Activated CD4-positive, alpha-beta T cell treated with anti-CD3 and anti-CD28 coated beads, Interleukin-2, amount 10 ng/mL, durations not matched to agents 7 days and 5 days (primary cell): ENCODE measurements at regions not wholly inside any gene's neighbourhood (a gene's known extent, or its start where the extent isn't known, plus 50 kb on each side); places are given as distances from the start of the nearest gene placed in this dataset.

Experiments used
- CTCF ChIA-PET: fragments of 350-600 bp; sonication (Branson Sonifier 250); formaldehyde crosslinking; loops from one replicate; lab custom pipeline; 2021; ENCODE audit warnings: antibody characterized with exemption; lab: Charles Lee
- POLR2A ChIA-PET: fragments of 350-600 bp; sonication (Branson Sonifier 250); formaldehyde crosslinking; loops from one replicate; lab custom pipeline; 2021; ENCODE audit warnings: antibody characterized with exemption; lab: Charles Lee
- DNase-seq: peaks from one replicate; pipeline ENCODE4 v3.0.0-alpha.2; 2020
- H3K27ac Mint-ChIP-seq: one replicate; pipeline ENCODE4 v1.8.0; 2021; ENCODE audit warnings: mild to moderate bottlenecking, moderate library complexity, mixed read lengths
- H3K27me3 Mint-ChIP-seq: one replicate; pipeline ENCODE4 v1.8.0; 2021; ENCODE audit warnings: mixed read lengths
- H3K36me3 Mint-ChIP-seq: one replicate; pipeline ENCODE4 v1.8.0; 2021; ENCODE audit warnings: low read depth, mixed read lengths
- H3K4me1 Mint-ChIP-seq: one replicate; pipeline ENCODE4 v1.8.0; 2021; ENCODE audit warnings: mixed read lengths
- H3K4me3 Mint-ChIP-seq: one replicate; pipeline ENCODE4 v1.8.0; 2021; ENCODE audit warnings: mild to moderate bottlenecking, moderate library complexity, mixed read lengths
- H3K9me3 Mint-ChIP-seq: one replicate; pipeline ENCODE4 v1.8.0; 2021; ENCODE audit warnings: mixed read lengths

DNA sequence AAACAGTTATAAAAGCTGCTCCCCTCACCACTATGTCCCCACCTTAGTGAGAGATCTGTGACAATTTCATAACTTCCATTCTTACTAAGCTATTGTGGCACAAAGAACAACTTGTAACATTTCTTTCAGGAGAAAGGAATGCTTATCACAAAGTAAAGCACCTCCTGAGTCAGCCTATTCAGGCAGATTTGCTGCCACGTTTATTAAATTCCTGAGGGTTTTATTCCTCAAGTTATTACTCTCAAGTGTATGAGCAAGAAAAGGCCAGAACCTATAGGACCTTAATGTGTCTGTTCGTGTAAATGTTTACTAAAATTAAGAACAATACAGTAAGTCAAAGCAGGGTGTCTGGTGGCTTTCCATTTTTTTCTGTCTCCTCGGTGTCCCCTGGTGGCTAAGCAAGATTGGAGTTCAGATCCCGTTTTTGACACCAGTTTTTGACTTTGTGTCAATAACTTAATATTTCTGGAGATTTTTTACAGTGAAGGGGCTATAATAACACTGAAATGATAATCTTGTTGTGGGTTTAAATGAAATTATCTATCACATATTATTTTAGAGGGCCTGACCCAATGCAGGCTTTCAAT is 1539.6 kb downstream of the BRINP3 start:
- DNase-seq = no peak
- POLR2A ChIA-PET = no interaction called here
- no peaks in the 10 kb centered on the region for H3K4me1 Mint-ChIP-seq
- H3K27ac Mint-ChIP-seq = no peak overlapping the region
- H3K9me3 Mint-ChIP-seq = no peaks in the 10 kb centered on the region
- no peaks in the 10 kb centered on the region for H3K27me3 Mint-ChIP-seq
- no peak overlapping the region for H3K4me3 Mint-ChIP-seq
- H3K36me3 Mint-ChIP-seq = no peaks in the 10 kb centered on the region
- CTCF ChIA-PET = no interaction called here

- POLR2A ChIA-PET = no interaction called here
- no peaks in the 10 kb centered on the region for H3K36me3 Mint-ChIP-seq
- H3K27me3 Mint-ChIP-seq = no peaks in the 10 kb centered on the region
Observed at GRCh38 chr1:188941986-188942385, 1535.7 kb downstream of the BRINP3 start.

DNA sequence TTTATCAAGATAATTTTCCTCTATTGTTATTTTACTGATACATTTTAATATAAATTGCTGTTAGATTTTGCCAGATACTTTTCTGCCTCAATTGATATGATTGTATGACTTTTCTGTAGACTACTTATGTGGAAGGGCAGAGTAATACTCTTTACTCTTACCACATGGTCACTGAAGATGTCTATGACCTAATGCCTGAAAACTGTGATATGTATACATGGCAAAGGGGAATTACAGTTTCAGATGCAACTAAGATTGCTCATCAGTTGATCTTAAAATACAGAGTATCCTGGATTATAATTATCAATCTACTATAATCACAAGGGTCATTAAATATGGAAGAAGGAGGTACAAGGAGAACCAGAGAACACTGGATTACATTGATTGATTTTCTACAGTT is 1528.0 kb downstream of the BRINP3 start:
- Mint-ChIP-seq H3K36me3 (no peaks in the 10 kb centered on the region), H3K27ac (no peak overlapping the region), H3K4me1 (no peaks in the 10 kb centered on the region), H3K27me3 (no peaks in the 10 kb centered on the region), H3K9me3 (peaks cover 5% of the 10 kb centered on the region), H3K4me3 (no peak overlapping the region)
- POLR2A ChIA-PET = no interaction called here
- DNase-seq = no peak
- CTCF ChIA-PET = no interaction called here

More at GRCh38 chr1:188941986-188942385, 1535.7 kb downstream of the BRINP3 start:
- CTCF ChIA-PET = no interaction called here
- H3K4me1 Mint-ChIP-seq = no peaks in the 10 kb centered on the region
- DNase-seq = no peak
- H3K27ac Mint-ChIP-seq = no peak overlapping the region
- no peaks in the 10 kb centered on the region for H3K9me3 Mint-ChIP-seq
- no peak overlapping the region for H3K4me3 Mint-ChIP-seq

GRCh38 chr1:188958461-188959115 is 1519.1 kb downstream of the BRINP3 start:
- Mint-ChIP-seq H3K36me3 (no peaks in the 10 kb centered on the region), H3K9me3 (peaks cover 7% of the 10 kb centered on the region), H3K27me3 (no peaks in the 10 kb centered on the region), H3K4me3 (no peak overlapping the region), H3K4me1 (no peaks in the 10 kb centered on the region), H3K27ac (no peak overlapping the region)
- ChIA-PET CTCF (no interaction called here), POLR2A (no interaction called here)
- DNase-seq = no peak

DNA sequence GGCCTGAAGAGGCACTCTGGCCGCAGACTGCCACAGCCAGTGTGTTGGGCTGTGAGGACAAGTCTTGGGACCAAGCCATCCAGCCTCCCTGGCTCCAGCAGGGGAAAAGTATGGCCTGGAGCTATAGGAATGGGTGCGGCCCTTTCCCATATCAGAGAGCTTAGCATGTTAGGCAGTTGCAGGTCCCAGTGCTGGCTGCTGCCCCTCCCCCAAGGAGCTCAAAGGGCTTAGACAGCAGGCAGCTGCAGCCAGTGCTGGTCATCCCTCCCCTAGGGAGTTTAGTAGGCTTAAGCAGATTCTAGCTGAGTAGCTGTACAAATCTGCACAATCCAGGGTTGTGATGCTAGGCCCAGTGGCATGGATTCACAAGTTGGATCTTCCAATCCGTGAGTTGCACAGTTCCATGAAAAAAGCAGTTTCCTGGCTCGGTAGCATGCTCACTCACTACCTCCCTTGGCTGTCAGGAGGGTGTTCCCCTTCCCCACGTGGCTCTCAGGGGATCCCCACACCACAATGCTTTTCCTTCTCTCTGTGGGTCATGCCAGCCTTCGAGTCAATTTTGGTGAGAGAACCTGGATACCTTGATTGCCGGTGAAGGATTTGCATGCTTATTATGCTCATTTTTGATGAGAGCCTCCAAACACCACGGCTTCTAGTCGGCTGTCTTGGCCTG is 1490.8 kb downstream of the BRINP3 start:
- no peaks in the 10 kb centered on the region for H3K4me1 Mint-ChIP-seq
- CTCF ChIA-PET = no interaction called here
- H3K4me3 Mint-ChIP-seq = no peak overlapping the region
- H3K27ac Mint-ChIP-seq = no peak overlapping the region
- H3K9me3 Mint-ChIP-seq = peaks cover 9% of the 10 kb centered on the region
- no peak for DNase-seq
- H3K27me3 Mint-ChIP-seq = no peaks in the 10 kb centered on the region
- POLR2A ChIA-PET = no interaction called here
- no peaks in the 10 kb centered on the region for H3K36me3 Mint-ChIP-seq

- no peak for DNase-seq
- ChIA-PET POLR2A (no interaction called here), CTCF (no interaction called here)
- Mint-ChIP-seq H3K4me1 (no peaks in the 10 kb centered on the region), H3K36me3 (no peaks in the 10 kb centered on the region), H3K27me3 (no peaks in the 10 kb centered on the region), H3K27ac (no peak overlapping the region), H3K4me3 (no peak overlapping the region), H3K9me3 (peaks cover 9% of the 10 kb centered on the region)
Observed at GRCh38 chr1:188988589-188988988, 1489.1 kb downstream of the BRINP3 start.

DNA sequence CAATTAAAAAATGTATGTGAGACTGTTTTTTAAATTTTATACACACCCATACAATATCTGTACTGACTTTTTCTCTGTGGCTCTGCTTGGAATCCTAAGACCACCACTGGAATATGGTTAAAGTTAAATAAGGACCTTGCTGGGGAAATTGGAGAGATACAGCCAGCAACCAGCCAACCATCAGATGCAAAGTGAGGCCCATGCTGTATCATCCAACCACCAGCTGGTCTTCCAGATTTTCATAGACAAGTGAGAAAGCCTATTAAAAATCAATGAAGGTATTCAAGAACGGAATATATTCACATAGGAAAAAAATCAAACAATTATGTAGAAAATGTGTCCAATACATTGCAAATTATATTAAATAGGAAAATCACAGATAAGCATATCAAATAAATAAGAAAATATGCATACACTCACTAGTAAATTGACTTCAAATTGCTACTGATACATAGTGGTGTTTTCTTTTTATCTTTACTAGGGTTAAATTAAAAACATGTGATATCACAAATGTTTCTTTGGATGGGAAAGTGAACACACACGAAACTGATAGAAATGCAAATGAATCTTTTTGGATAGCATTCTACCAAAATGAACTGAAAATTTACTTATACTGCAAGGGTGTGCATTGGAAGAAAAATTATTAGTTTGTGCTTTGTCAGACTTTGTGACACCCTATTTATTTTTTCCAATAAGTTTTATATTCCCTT is 1486.3 kb downstream of the BRINP3 start:
- H3K27ac Mint-ChIP-seq = no peak overlapping the region
- no peak for DNase-seq
- POLR2A ChIA-PET = no interaction called here
- no peaks in the 10 kb centered on the region for H3K4me1 Mint-ChIP-seq
- CTCF ChIA-PET = no interaction called here
- H3K4me3 Mint-ChIP-seq = no peak overlapping the region
- no peaks in the 10 kb centered on the region for H3K36me3 Mint-ChIP-seq
- H3K9me3 Mint-ChIP-seq = peaks cover 2% of the 10 kb centered on the region
- H3K27me3 Mint-ChIP-seq = no peaks in the 10 kb centered on the region

- no peaks in the 10 kb centered on the region for H3K36me3 Mint-ChIP-seq
- no peaks in the 10 kb centered on the region for H3K9me3 Mint-ChIP-seq
- no peak overlapping the region for H3K27ac Mint-ChIP-seq
- no peaks in the 10 kb centered on the region for H3K27me3 Mint-ChIP-seq
- ChIA-PET POLR2A (no interaction called here), CTCF (no interaction called here)
- no peaks in the 10 kb centered on the region for H3K4me1 Mint-ChIP-seq
- no peak for DNase-seq
- H3K4me3 Mint-ChIP-seq = no peak overlapping the region
Observed at GRCh38 chr1:189007824-189008223, 1469.8 kb downstream of the BRINP3 start.

DNA sequence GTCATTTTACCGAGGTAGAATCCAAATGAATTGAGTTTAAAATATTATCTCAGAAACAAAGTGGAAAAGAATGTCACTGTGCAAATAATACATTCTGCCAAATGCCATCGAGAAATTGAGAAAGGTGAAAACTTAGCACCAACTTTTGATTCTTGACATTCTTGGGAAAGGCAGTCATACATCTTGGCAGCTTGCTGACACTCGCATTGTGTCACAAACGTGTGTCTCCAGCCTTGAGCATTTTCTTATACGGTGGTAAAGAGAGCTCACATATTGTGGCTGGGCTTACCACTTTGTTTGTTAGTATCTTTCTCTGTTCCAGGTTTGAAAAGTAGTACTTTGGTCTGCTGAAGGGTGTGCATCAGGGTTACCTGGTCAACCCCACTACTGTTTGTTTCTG is 1456.1 kb downstream of the BRINP3 start:
- POLR2A ChIA-PET = no interaction called here
- H3K4me3 Mint-ChIP-seq = no peak overlapping the region
- peaks cover 14% of the 10 kb centered on the region for H3K9me3 Mint-ChIP-seq
- CTCF ChIA-PET = no interaction called here
- no peaks in the 10 kb centered on the region for H3K36me3 Mint-ChIP-seq
- no peaks in the 10 kb centered on the region for H3K4me1 Mint-ChIP-seq
- no peaks in the 10 kb centered on the region for H3K27me3 Mint-ChIP-seq
- H3K27ac Mint-ChIP-seq = no peak overlapping the region
- DNase-seq = no peak

- H3K9me3 Mint-ChIP-seq = peaks cover 14% of the 10 kb centered on the region
- H3K36me3 Mint-ChIP-seq = no peaks in the 10 kb centered on the region
- H3K27me3 Mint-ChIP-seq = no peaks in the 10 kb centered on the region
- ChIA-PET CTCF (no interaction called here), POLR2A (no interaction called here)
- no peak overlapping the region for H3K27ac Mint-ChIP-seq
- H3K4me3 Mint-ChIP-seq = no peak overlapping the region
- H3K4me1 Mint-ChIP-seq = no peaks in the 10 kb centered on the region
- DNase-seq = no peak
Observed at GRCh38 chr1:189022015-189022414, 1455.6 kb downstream of the BRINP3 start.

GRCh38 chr1:189027512-189027911 is 1450.2 kb downstream of the BRINP3 start:
- H3K27me3 Mint-ChIP-seq = no peaks in the 10 kb centered on the region
- H3K4me1 Mint-ChIP-seq = no peaks in the 10 kb centered on the region
- ChIA-PET CTCF (no interaction called here), POLR2A (no interaction called here)
- H3K36me3 Mint-ChIP-seq = no peaks in the 10 kb centered on the region
- no peak overlapping the region for H3K27ac Mint-ChIP-seq
- peaks cover 4% of the 10 kb centered on the region for H3K9me3 Mint-ChIP-seq
- DNase-seq = no peak
- no peak overlapping the region for H3K4me3 Mint-ChIP-seq

DNA sequence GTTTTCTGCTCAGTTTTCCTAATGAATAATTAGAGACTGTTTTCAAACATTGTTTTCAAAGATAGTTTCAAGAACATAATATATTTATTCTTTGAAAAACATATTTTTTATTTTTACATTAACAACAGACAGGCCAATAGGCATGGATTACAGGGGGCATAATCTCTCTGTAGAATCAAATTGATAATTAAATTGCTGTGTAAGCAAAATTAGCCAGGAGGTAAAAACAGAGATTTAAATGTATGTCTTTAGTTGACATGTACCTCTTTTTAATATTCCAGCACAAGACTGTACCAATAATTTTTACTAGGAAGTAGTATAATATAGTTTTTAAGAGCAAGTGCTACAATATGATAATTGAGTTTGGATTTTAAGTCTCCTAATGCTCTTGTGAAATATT is 1444.5 kb downstream of the BRINP3 start:
- CTCF ChIA-PET = no interaction called here
- POLR2A ChIA-PET = no interaction called here
- Mint-ChIP-seq H3K4me1 (no peaks in the 10 kb centered on the region), H3K9me3 (no peaks in the 10 kb centered on the region), H3K36me3 (no peaks in the 10 kb centered on the region), H3K27ac (no peak overlapping the region), H3K27me3 (no peaks in the 10 kb centered on the region), H3K4me3 (no peak overlapping the region)
- no peak for DNase-seq

DNA sequence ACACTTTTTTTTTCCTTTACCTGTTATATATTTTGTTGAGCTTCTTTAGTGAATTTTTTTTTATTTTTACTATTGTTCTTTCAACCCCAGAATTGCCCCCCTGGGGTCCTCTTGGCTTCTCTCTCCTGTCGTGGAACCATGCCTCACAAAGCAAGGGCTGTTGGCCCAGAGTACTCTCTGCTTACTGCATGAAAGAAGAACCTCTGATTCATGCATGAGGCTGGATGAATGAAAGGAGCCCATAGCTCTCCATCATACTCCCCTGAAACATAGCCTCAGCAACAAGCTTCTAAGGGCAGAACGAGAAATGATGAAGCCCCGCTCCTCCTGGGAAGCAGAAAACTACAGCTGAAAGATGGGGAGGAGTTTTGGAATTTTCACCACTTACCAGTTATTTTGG is 1441.0 kb downstream of the BRINP3 start:
- no peak overlapping the region for H3K4me3 Mint-ChIP-seq
- no peaks in the 10 kb centered on the region for H3K9me3 Mint-ChIP-seq
- CTCF ChIA-PET = no interaction called here
- DNase-seq = no peak
- POLR2A ChIA-PET = no interaction called here
- no peaks in the 10 kb centered on the region for H3K4me1 Mint-ChIP-seq
- no peak overlapping the region for H3K27ac Mint-ChIP-seq
- no peaks in the 10 kb centered on the region for H3K27me3 Mint-ChIP-seq
- no peaks in the 10 kb centered on the region for H3K36me3 Mint-ChIP-seq
